DMS153 treated with DMSO at 0.1 percent for 48 hours (cell line): ENCODE measurements at regions not wholly inside any gene's neighbourhood (a gene's known extent, or its start where the extent isn't known, plus 50 kb on each side); places are given as distances from the start of the nearest gene placed in this dataset.
"Not testable (repeated sequence)": the region's sequence is repeated elsewhere in the genome, so short reads cannot be mapped to it uniquely, and the experiment has no call there.

Experiments used
- DNase-seq: peaks from one replicate; lab custom pipeline; 2025; ENCODE audit not compliant: unreplicated experiment; lab: John Stamatoyannopoulos, UW

DNA sequence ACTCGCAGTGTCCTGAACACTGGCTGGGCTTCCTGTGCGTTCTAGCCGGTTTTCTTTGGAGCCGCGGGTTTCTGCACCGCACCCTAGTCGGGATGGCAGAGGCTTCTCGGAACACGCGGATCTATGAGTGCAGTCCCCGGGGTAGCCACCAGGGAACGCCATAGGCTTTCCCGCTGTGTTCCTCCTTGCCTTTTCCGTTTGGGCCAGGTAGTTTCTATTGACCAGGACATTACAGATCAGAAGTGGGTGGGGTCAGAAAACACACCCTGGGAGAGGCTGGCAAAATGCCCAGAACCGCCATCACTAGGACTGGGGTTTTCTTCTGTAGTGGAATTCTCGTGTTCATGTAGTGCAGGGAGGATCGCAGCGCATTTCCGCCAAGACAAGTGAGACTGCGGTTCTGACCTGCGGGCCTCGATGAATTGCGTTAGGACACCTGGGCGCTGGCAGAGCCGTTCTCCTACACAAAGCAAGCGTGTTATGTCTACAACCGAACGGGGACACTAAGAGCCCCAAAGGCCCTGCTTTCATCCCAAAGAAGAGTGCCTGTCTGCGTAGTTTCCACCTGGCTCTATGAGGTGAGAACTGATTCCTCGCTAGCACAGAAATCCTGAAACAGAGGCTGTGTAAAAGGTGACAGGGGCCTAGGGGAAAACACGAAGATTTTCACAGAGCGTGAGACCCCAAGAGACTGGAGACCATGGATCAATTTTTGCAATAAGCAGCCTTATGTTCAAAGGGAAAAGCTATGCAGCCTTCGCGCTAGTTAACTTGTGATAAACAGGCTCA lies 121.5 kb downstream of the PPIAL4G start:
- peak; percentile 71 for DNase-seq

DNA sequence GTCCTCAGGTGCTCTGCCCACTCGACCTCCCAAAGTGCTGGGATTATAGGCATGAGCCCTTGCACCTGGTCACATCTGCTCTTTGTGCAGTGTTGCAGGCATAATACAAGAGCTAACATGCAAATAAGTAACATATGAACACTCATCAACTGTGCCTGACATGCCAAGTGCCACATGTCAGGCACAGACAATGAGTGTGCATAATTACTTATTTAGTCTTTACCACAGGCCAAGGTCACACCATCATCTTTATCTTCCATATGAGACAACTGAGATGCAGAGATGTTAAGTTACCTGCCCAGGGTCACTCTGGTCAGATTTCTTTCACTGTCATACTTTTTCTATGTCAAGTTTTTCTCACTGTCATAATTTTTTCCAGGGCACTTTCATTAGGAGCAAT lies 126.1 kb downstream of the PPIAL4G start:
- no peak for DNase-seq

DNA sequence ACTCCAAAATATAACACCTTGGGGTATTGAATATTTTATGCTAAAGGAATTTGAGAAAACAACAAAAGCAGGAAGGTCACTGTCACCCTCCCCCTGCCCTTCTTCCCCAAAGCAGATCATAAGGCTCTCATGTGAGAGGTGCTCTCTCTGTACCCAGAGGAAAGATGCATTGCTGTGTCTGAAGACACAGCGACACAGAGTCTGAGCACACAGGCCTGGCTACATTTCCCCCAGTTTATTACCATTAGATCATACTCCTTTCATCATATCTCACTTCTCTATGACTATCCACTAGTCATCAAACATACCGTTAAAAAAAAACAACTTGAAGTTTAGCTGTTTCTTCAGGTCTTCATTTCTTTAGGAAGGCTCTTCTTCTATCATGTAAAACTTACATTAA lies 127.1 kb downstream of the PPIAL4G start:
- no peak for DNase-seq

DNA sequence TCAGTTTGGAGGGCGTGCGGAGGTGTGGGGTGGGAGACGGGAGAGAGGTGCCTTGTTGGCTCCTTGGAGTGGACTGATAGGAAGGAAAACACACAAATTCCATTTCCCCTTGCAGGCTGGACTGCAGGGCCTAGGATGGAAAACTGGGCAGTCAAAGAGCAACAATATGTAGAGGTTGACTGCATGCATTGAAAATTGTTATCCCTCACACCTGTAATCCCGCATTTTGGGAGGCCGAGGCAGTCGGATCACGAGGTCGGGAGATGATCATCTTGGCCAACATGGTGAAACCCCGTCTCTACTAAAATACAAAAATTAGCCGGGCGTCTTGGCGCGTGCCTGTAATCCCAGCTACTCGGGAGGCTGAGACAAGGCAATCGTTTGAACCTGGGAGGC lies 128.2 kb downstream of the PPIAL4G start:
- no peak for DNase-seq

DNA sequence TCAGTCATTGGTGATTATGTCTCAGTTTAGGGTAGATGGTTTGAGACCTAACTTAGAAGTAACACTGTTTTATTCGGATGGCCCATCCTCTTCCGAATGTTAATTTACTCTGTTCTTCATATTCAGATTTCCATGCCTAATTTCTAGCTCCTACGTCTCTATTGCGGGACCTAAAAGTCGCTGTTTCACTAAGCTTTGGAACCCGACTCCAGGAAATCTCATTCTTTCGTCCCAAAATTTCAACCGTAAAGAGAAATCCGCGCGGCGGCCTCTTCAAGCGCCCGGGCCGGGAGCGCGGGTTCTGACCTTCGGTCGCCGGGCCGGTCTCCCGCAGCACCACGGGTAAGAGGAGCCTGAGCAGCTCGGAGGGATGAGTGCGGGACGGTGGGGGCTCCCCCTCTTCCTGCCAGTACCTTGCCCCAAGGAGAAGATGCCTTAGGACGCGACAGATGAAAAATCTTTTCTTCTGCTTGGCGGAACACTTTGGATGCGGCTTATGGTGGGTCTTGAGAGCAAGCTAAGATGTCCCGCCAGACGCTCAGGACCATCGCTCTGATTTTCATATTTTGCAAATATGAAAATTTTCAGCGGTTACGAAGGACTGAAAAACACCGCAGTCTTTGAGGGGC lies 128.7 kb downstream of the PPIAL4G start:
- DNase-seq, result no peak

DNA sequence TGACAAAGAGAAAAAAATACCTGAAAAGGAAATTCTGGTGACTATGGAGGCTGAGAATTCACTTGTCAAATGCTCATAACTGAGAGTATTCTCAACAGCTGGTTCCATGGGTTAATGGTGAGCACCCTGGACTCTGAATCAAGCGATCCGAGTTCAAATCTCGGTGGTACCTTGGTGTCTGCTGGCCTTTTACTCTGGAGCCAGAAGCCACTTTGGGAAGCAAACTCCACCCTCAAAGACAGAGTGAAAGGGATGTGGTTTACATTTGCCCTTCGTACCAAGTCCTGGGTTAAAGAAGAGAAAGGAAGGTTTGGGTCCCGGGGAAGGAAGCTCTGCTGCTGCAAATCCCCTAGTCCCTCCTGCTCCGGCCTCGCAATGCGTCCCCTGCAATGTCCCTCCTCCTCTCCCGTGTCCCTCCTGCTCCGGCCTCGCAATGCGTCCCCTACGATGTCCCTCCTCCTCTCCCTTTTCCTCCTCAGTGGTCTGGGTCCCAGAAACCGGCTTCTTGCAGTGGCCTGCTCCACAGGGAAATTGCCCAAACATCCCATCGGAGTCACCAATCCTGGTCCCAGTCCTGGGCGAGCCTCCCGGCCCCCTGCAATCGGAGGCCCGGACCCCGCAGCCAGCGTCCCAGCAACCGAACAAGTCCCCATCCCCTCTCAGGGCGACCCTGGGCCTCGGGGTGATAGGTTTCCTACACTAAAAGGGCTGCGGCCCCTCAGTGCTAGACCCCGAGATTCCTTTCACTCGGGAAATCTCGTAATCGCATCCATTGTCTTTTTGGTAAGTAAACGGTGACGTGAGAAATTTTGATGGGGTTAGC lies 129.4 kb downstream of the PPIAL4G start:
- no peak for DNase-seq

DNA sequence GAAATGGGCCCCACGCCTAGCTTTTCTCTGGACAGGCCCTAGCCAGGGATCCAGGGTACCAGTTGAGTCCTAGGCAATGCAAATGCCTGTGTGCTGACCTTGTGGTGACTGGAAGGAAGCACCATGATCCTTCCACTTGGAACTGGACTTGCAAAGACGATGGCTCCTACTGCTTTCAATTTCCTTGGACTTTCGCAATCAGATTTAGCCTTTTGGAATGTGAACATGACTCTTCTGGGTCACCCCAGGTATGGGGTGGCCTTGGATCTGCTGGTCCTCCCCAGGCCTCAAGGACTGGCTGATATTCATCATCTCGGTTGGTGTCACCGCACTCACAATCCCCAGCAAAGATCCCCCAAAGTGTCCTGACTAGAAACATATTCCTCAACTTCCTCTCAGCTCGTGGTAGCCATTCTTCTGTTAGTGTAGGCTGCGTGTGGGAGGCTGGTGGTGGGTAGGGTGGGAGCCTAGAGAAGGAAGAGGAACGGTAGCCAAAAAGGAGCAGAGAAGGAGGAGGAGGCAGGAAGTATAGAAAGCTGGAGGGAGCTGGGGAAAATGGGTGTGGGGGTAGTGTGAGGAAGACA lies 130.5 kb downstream of the PPIAL4G start:
- DNase-seq, result no peak

DNA sequence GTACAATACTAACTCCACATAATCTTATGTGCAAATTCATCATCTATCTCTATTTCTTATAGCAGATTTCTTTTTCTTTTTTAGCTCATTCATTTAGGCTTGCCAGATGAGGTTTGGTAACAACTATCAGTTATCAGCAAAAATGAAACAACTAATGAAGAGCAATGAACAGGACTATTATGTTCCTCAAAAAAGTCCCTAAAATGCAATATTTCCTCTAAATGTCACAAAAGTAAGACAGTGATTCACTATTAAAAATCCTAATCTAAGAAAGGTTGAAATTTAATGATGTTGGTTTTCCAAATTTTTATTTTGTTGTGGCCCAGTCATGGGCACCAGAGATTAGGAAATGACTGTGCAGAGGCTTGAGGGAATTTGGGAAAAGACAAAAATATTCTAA lies 135.3 kb downstream of the PPIAL4G start:
- no peak for DNase-seq

DNA sequence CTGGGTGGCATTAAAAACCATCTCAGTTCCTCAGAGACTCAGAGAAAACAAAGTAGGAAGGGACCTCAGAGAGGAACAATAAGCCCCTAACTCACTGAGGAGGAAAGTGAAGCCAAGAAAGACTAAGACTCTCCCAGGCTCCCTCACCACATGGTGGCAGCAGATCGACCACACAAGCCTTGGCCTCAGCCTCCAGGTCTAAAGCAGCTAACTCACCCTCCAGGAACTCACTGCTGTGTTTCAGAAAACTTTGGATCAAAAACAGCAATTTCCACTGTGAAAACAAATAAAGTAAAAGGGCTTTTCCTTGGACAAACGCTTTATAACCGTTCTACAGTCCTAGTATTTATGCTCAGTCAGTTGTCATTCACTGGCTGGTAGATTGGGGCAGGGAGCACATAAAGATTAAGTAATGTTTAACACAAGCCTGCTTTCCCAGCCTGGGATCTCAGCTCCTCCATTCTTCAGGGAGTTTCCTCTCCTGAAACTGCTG lies 137.4 kb downstream of the PPIAL4G start:
- DNase-seq, result not testable (repeated sequence)

DNA sequence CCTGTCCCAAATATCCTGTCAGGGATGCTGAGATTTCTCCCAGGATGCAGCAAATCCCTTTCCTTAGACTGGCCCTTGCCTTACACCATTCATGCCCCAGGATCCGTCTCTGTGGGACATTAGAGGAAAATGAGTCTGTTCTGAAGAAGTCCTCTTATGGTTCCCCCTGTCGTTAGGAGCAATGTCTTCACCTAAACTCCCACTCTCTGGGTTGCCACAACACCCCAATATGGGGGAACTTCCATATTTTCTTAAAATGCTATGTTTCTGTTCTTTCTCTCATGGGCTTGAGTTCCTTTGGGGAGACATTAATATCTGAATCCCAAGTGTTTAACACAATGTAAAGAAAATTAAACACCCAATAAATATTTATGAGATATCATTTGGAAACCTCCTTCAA lies 138.5 kb downstream of the PPIAL4G start:
- not testable (repeated sequence) for DNase-seq

DNA sequence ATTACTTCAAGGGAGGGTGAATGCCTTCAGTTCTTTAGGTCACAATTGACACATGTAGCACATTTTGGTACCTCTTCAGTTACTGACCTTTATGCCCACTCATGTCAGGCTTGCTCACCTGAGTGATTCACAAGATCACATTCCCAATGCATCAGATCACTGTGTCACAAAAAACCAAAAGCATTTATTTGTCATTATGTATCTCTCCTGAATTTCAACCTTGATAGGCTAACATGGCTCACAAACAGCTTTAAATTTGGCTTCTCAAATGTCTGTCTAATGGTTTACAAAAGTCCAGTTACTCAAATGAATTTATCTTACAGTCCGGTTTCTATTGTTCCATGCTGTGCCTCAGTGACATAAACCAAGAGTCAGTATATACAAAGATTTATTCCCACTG lies 141.4 kb downstream of the PPIAL4G start:
- DNase-seq, result not testable (repeated sequence)

DNA sequence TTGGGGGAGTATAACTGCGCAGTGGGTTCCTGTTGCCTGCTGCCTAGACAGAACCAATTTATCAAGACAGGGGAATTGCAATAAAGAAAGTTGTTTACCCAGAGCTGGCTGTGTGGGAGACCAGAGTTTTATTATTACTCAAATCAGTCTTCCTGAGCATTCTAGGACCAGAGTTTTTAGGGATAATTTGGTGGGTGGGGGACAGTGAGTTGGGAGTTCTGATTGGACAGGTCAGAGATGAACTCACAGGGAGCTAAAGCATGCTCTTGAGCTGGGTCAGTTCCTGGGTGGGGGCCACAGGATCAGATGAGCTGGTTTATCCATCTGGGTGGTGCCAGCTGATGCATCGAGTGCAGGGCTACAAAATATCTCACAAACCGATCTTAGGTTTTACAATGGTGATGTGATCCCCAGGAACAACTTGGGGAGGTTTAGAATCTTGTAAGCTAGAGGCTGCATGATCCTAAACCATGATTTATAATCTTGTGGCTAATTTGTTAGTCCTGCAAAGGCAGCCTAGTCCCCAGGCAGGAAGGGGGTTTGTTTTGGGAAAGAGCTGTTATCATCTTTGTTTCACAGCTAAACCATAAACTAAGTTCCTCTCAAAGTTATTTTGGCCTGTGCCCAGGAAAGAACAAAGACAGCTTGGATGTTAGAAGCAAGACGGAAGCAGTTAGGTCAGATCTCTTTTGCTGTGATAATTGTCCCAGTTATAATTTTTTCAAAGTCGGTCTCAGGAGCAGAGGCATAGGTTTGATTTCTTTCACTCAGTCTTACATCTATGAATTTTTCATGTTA lies 146.8 kb downstream of the PPIAL4G start:
- not testable (repeated sequence) for DNase-seq

DNA sequence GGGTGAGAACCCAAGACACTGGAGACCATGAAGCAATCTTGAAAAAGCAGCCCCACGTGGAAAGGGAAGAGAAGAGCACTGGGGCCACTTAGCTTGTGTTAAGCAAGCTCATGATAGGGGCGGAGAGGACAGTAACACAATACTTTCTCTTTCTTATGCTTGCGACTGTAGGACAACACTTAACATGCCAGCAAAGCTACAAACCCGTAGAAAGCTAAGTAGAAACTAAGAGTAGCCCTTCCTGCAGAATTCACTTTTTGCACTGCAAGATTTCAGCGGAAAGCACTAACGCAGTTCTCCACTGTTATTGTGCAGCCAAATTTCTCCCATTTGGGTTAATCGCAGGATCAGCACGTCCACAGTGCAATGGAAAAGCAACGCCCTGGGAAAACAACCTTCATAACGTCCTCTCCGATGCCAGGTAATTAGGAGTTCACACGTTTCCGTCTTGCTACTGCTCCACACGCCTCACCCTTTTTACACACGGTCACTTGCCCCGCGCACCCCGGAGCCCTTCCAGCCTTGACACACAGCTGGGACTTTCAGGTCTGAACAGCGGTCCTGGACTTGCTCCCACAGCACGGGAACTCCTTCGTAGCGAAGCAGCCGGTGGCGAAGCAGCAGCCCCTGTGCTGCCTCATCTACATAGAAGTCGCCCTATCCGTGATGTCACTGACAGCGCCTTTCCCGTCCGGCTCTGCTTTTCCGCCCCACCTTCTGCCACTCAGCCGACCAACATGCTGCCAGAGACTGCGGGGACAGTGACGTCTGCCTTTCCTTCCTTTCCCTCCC lies 148.6 kb downstream of the PPIAL4G start:
- DNase-seq, result peak; percentile 90

DNA sequence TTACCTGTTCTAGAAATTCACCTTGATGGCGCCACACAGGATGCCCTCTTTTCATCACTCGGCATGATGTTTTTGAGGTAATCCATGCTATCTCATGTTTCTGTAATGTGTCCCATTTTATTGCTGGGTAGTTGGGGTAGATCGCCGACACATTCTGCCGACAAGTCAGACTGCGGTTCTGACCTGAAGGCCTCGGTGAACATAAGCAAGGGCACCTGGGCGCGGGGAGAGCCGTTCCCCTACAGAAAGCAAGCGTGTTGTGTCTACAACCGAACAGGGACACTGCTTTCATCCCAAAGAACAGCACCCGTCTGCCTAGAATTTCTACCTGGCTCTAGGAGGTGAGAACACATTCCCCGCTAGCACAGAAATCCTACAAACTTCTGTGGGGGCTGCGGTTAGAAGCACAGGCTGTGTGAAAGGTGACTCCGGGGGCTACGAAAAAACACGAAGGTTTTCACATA lies 149.2 kb downstream of the PPIAL4G start:
- DNase-seq, result no peak

DNA sequence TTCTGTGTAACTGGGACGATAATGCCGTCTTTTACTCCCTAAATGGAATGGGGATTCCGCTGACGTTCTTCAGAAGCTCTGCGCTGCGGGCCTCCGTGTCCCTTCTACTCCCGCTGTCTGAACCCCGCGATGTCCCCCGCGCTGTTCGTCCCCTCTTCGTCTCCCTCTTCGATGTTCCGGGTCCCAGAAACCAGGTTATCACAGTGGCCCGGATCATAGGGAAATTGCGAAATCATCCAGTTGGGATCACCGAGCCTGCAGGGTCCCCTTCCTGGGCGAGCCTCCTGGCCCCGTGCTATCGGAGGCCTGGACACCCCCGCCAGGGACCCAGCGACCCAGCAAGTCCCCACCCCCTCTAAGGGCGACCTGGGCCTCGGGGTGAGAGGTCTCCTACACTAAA lies 154.2 kb downstream of the PPIAL4G start:
- DNase-seq, result no peak

DNA sequence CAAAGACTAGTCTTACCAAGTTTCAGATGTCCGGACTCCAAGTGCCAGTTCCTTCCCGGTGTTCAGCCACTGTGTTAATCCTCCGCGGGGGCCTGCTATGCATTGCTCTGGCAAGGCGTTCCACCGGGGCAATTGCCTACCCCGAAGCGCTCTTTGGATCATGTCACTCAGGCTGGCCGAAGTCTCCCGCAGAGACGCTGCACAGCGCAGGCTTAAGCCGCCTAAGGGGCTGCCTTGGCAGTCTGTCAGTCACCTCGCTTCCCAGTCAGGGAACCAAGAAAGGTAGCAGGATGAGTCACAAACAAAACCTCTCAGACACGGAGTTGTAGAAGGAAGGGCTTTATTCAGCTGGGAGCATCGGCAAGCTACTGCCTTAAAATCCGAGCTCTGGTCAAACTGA lies 158.1 kb downstream of the PPIAL4G start:
- DNase-seq, result not testable (repeated sequence)

DNA sequence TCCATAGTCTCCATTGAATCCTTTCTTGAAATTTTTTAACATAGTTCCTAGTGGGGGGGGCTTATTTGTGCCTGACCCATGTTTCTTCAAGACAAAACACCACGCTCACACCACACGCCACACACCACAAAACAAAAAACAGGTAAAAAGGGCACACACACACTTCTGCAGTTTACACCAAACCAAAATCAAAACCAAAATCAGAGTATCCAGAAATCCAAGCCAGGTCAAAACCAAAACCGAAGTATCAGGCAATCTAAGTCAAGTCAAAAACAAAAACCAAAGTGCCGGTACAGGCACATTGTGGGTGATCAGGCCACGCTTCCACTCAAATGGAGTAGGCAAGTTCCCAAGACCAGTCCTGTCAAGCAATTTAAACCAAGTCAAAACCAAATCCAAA lies 158.6 kb downstream of the PPIAL4G start:
- not testable (repeated sequence) for DNase-seq

DNA sequence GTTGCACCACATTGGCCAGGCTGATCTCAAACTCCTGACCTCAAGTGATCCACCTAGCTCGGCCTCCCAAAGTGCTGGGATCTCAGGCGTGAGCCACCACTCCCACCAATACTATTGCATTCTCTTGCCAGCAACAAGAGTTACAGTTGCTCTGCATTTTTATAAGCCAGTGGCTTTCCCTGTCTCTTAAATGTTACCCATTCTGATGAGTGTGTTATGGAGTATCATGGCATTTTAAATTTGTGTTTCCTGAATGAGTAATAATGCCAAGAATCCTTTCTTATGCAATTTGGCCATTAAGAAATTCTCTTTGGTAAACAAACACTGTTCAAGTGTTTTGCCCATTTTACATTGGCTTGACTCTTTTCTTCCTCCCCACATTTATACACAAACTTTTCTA lies 163.0 kb downstream of the PPIAL4G start:
- DNase-seq, result not testable (repeated sequence)

DNA sequence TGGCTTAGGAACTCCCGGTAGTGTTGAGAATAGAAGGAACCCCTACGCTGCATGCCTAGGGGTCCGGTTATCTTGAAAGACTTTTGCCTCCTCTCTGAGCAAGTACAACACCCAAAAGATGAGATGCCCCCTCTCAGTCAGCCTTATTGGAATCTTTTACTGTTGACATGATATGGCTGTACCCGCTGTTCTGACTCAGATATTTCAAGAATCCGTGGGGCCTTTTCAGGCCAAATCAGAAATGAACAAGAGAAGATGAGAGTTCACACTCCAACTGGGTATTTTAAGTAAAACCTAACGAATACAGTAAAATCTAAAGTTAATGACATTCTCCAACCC lies 164.2 kb downstream of the PPIAL4G start:
- DNase-seq, result no peak
